GM23248 (cell line): ENCODE measurements at regions not wholly inside any gene's neighbourhood (a gene's known extent, or its start where the extent isn't known, plus 50 kb on each side); places are given as distances from the start of the nearest gene placed in this dataset.

Experiments used
- DNase-seq: peaks from one replicate; pipeline ENCODE4 v3.0.0-alpha.2; 2015
- H2AFZ ChIP-seq: fragments of 200-600 bp; sonication (generic); 2 replicates; pipeline ENCODE4 v1.6.1; 2016; ENCODE audit warnings: antibody characterized with exemption
- H3F3A ChIP-seq: fragments of 200-600 bp; sonication (generic); 2 replicates; pipeline ENCODE4 v1.6.1; 2016; ENCODE audit warnings: mild to moderate bottlenecking, antibody characterized with exemption, mixed run types; ENCODE audit not compliant: insufficient read depth
- H3K27ac ChIP-seq: fragments of 200-600 bp; sonication (generic); 2 replicates; pipeline ENCODE4 v1.5.1; 2016; ENCODE audit warnings: mild to moderate bottlenecking
- H3K27me3 ChIP-seq: fragments of 200-600 bp; sonication (generic); replicated peaks from 2 replicates; pipeline ENCODE4 v1.6.1; 2016; ENCODE audit warnings: mild to moderate bottlenecking; ENCODE audit not compliant: insufficient read depth
- H3K36me3 ChIP-seq: fragments of 200-600 bp; sonication (generic); 2 replicates; pipeline ENCODE4 v1.6.1; 2016; ENCODE audit warnings: low read depth, mild to moderate bottlenecking
- H3K4me1 ChIP-seq: fragments of 200-600 bp; sonication (generic); 2 replicates; pipeline ENCODE4 v1.6.1; 2016; ENCODE audit warnings: mild to moderate bottlenecking; ENCODE audit not compliant: insufficient read depth
- H3K4me2 ChIP-seq: fragments of 200-600 bp; sonication (generic); one replicate; pipeline ENCODE4 v1.6.1; 2016; ENCODE audit warnings: mild to moderate bottlenecking; ENCODE audit not compliant: unreplicated experiment
- H3K4me3 ChIP-seq: fragments of 200-600 bp; sonication (generic); 2 replicates; pipeline ENCODE4 v1.5.1; 2016; ENCODE audit warnings: mild to moderate bottlenecking
- H3K79me2 ChIP-seq: fragments of 200-600 bp; sonication (generic); 2 replicates; pipeline ENCODE4 v1.6.1; 2016; ENCODE audit warnings: mild to moderate bottlenecking; ENCODE audit not compliant: insufficient read depth
- H3K9ac ChIP-seq: fragments of 200-600 bp; sonication (generic); 2 replicates; pipeline ENCODE4 v1.6.1; 2016; ENCODE audit warnings: mild to moderate bottlenecking
- H3K9me2 ChIP-seq: fragments of 200-600 bp; sonication (generic); 2 replicates; pipeline ENCODE4 v1.6.1; 2016; ENCODE audit warnings: mixed run types, mild to moderate bottlenecking, moderate library complexity; ENCODE audit not compliant: insufficient read depth
- H3K9me3 ChIP-seq: fragments of 200-600 bp; sonication (generic); one replicate; pipeline ENCODE4 v1.6.1; 2017; ENCODE audit warnings: low read depth
- H4K20me1 ChIP-seq: fragments of 200-600 bp; sonication (generic); 2 replicates; pipeline ENCODE4 v1.6.0; 2016; ENCODE audit not compliant: insufficient read depth
- EZH2 ChIP-seq: fragments of 200-600 bp; sonication (generic); IDR thresholded peaks from 2 replicates; pipeline ENCODE4 v1.6.1; 2018; ENCODE audit warnings: antibody characterized with exemption, mild to moderate bottlenecking; ENCODE audit not compliant: insufficient read depth, poor library complexity, severe bottlenecking
- EZH2phosphoT487 ChIP-seq: fragments of 200-600 bp; sonication (generic); IDR thresholded peaks from 2 replicates; pipeline ENCODE4 v1.6.1; 2018; ENCODE audit warnings: antibody characterized with exemption, moderate library complexity, mild to moderate bottlenecking, low read depth; ENCODE audit not compliant: insufficient read depth
- WGBS, 2 experiments: methylation state at CpG; one replicate each; pipeline ENCODE4 v1.1.6; 2015 to 2017; ENCODE audit warnings: low lambda C conversion rate in 2 of 2, low coverage in 1 of 2; ENCODE audit errors: missing lambda C conversion rate in 2 of 2; 5-methylcytosine and 5-hydroxymethylcytosine counted together
- in situ Hi-C: fragments of 300-500 bp; cut with MboI; formaldehyde crosslinking; loops from 2 replicates; pipeline ENCODE4 v1.15.0; 2020

- H3F3A ChIP-seq = no peaks in the 10 kb centered on the region
- no peak for DNase-seq
- no peak overlapping the region for H2AFZ ChIP-seq
- in situ Hi-C loops = no loop called here
- H3K4me3 ChIP-seq = no peak overlapping the region
- no peak overlapping the region for H3K27ac ChIP-seq
- no peak overlapping the region for H3K9ac ChIP-seq
- no peak overlapping the region for H3K4me2 ChIP-seq
- no peaks in the 10 kb centered on the region for H3K27me3 ChIP-seq
- H3K36me3 ChIP-seq = no peaks in the 10 kb centered on the region
- no peaks in the 10 kb centered on the region for H3K9me3 ChIP-seq
- H3K4me1 ChIP-seq = no peaks in the 10 kb centered on the region
- no peak for TF ChIP-seq EZH2
- no peaks in the 10 kb centered on the region for H3K9me2 ChIP-seq
- WGBS, 2 experiments = 76 to 81% methylated on average over 5 of the region's 5 CpGs
- H3K79me2 ChIP-seq = no peaks in the 10 kb centered on the region
- H4K20me1 ChIP-seq = no peaks in the 10 kb centered on the region
Measured at GRCh38 chr12:19799895-19800602, 360.8 kb downstream of the AEBP2 start.

GRCh38 chr12:19800884-19801283 is 361.6 kb downstream of the AEBP2 start:
- H3K4me2 ChIP-seq = no peak overlapping the region
- WGBS, 2 experiments = 87 to 88% methylated on average over 4 of the region's 4 CpGs

GRCh38 chr12:19801941-19802340 is 362.6 kb downstream of the AEBP2 start:
- Histone ChIP-seq H3K9me2 (no peaks in the 10 kb centered on the region), H3K9me3 (no peaks in the 10 kb centered on the region), H3K4me1 (no peaks in the 10 kb centered on the region), H3K36me3 (no peaks in the 10 kb centered on the region), H4K20me1 (no peaks in the 10 kb centered on the region), H3K4me3 (no peak overlapping the region), H2AFZ (no peak overlapping the region), H3K27me3 (no peaks in the 10 kb centered on the region), H3K79me2 (no peaks in the 10 kb centered on the region), H3K9ac (no peak overlapping the region), H3K4me2 (no peak overlapping the region), H3K27ac (no peak overlapping the region), H3F3A (no peaks in the 10 kb centered on the region)
- 61 to 63% methylated on average over 4 of the region's 4 CpGs for WGBS, 2 experiments
- DNase-seq = no peak
- in situ Hi-C loops = no loop called here
- no peak for TF ChIP-seq EZH2phosphoT487
- no peak for TF ChIP-seq EZH2

More at GRCh38 chr12:19800884-19801283, 361.6 kb downstream of the AEBP2 start:
- Histone ChIP-seq H3F3A (no peaks in the 10 kb centered on the region), H3K9me2 (no peaks in the 10 kb centered on the region), H3K27me3 (no peaks in the 10 kb centered on the region), H3K9ac (no peak overlapping the region), H2AFZ (no peak overlapping the region), H4K20me1 (no peaks in the 10 kb centered on the region), H3K27ac (no peak overlapping the region), H3K4me3 (no peak overlapping the region), H3K9me3 (no peaks in the 10 kb centered on the region), H3K79me2 (no peaks in the 10 kb centered on the region), H3K36me3 (no peaks in the 10 kb centered on the region), H3K4me1 (no peaks in the 10 kb centered on the region)
- TF ChIP-seq EZH2phosphoT487 (no peak), EZH2 (no peak)
- in situ Hi-C loops = no loop called here
- no peak for DNase-seq

GRCh38 chr12:19802915-19803314 is 363.6 kb downstream of the AEBP2 start:
- H3K9me2 ChIP-seq = no peaks in the 10 kb centered on the region
- H3K4me2 ChIP-seq = no peak overlapping the region
- no peak overlapping the region for H2AFZ ChIP-seq
- no peaks in the 10 kb centered on the region for H4K20me1 ChIP-seq
- H3K27me3 ChIP-seq = no peaks in the 10 kb centered on the region
- 90 to 93% methylated on average over 2 of the region's 2 CpGs for WGBS, 2 experiments
- TF ChIP-seq EZH2 = no peak
- no peak for TF ChIP-seq EZH2phosphoT487
- no peak overlapping the region for H3K4me3 ChIP-seq
- in situ Hi-C loops = no loop called here
- H3K36me3 ChIP-seq = no peaks in the 10 kb centered on the region
- no peaks in the 10 kb centered on the region for H3K9me3 ChIP-seq
- no peaks in the 10 kb centered on the region for H3K79me2 ChIP-seq
- no peaks in the 10 kb centered on the region for H3K4me1 ChIP-seq
- H3K27ac ChIP-seq = no peak overlapping the region
- H3K9ac ChIP-seq = no peak overlapping the region
- DNase-seq = no peak
- H3F3A ChIP-seq = no peaks in the 10 kb centered on the region

GRCh38 chr12:19804737-19805136 is 365.4 kb downstream of the AEBP2 start:
- Histone ChIP-seq H3K9me3 (no peaks in the 10 kb centered on the region), H4K20me1 (no peaks in the 10 kb centered on the region), H3K4me3 (no peak overlapping the region), H3K4me1 (no peaks in the 10 kb centered on the region), H3K4me2 (no peak overlapping the region), H3F3A (no peaks in the 10 kb centered on the region), H3K9me2 (no peaks in the 10 kb centered on the region), H3K9ac (no peak overlapping the region), H3K36me3 (no peaks in the 10 kb centered on the region), H2AFZ (no peak overlapping the region), H3K27me3 (no peaks in the 10 kb centered on the region), H3K79me2 (no peaks in the 10 kb centered on the region), H3K27ac (no peak overlapping the region)
- TF ChIP-seq EZH2phosphoT487 (no peak), EZH2 (no peak)
- in situ Hi-C loops = no loop called here
- WGBS, 2 experiments = 30 to 44% methylated on average over 1 of the region's 1 CpG
- DNase-seq = no peak
